ENCODE measurements at regions not wholly inside any gene's neighbourhood (a gene's known extent, or its start where the extent isn't known, plus 50 kb on each side); places are given as distances from the start of the nearest gene placed in this dataset.

DNA sequence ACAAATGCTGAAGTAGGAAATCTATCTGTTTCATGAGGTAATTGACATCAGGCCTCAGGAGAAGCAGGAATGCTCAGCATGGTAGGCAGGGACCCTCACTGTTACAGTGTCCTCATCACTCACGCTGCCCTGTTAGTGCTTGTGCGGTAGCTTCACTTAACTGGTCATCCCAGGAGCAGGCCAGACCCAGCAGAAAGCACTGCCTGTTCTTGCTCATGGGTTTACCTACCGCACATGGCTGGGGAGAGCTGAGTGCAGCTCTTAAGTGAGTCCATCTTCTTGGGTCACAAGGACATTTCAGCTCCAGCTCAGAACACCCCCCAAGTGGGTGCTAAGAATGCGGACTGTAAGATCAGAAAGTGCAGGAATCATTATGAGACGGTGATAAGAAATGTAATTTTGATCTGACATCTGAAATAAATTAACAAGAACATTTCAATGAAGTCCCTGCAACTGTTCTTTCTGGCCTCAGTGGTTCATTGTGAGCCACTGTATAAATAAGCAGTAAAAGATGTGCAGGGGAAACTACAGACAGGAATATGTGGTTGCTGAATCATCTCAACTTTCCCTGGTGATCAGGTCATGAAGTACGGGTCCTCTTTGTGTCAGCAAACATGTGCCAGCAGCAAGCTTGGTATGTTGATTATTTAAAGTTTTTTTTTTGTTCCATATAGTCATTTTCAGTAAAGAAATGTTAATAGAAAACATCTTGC, 757.7 kb upstream of the TMEM132C start (continued):
- TF ChIP-seq ZNF331 (CRISPR knock-in tag; IDR thresholded peaks at IDR 0.05; ENCODE audit: low read depth) (no peak), STAT1 (IDR thresholded peaks at IDR 0.05; ENCODE audit: unreplicated experiment) (no peak), EZH2 (IDR thresholded peaks at IDR 0.05; ENCODE audit: low read depth, unreplicated experiment) (no peak), NANOG (IDR thresholded peaks at IDR 0.05; ENCODE audit: borderline replicate concordance) (no peak), POLR2AphosphoS5 (IDR thresholded peaks at IDR 0.05; ENCODE audit: low read depth) (no peak), ETS1 (IDR thresholded peaks at IDR 0.05) (no peak)
- TF ChIP-seq, protein P1, sequence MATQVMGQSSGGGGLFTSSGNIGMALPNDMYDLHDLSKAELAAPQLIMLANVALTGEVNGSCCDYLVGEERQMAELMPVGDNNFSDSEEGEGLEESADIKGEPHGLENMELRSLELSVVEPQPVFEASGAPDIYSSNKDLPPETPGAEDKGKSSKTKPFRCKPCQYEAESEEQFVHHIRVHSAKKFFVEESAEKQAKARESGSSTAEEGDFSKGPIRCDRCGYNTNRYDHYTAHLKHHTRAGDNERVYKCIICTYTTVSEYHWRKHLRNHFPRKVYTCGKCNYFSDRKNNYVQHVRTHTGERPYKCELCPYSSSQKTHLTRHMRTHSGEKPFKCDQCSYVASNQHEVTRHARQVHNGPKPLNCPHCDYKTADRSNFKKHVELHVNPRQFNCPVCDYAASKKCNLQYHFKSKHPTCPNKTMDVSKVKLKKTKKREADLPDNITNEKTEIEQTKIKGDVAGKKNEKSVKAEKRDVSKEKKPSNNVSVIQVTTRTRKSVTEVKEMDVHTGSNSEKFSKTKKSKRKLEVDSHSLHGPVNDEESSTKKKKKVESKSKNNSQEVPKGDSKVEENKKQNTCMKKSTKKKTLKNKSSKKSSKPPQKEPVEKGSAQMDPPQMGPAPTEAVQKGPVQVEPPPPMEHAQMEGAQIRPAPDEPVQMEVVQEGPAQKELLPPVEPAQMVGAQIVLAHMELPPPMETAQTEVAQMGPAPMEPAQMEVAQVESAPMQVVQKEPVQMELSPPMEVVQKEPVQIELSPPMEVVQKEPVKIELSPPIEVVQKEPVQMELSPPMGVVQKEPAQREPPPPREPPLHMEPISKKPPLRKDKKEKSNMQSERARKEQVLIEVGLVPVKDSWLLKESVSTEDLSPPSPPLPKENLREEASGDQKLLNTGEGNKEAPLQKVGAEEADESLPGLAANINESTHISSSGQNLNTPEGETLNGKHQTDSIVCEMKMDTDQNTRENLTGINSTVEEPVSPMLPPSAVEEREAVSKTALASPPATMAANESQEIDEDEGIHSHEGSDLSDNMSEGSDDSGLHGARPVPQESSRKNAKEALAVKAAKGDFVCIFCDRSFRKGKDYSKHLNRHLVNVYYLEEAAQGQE (IDR thresholded peaks at IDR 0.05; ENCODE audit: unreplicated experiment), result no peak

- H3K36me3 ChIP-seq (ENCODE audit: insufficient read depth), result no peaks in the 10 kb centered on the region
- Mint-ChIP-seq H3K4me1 (no peaks in the 10 kb centered on the region), H3K4me3 (no peak overlapping the region), H3K27ac (no peak overlapping the region), H3K9me3 (peaks cover 93% of the 10 kb centered on the region), H3K27me3 (ENCODE audit: insufficient read depth, low read depth, poor library complexity) (no peaks in the 10 kb centered on the region), H3K36me3 (ENCODE audit: low read depth) (peaks cover 16% of the 10 kb centered on the region)
- no peaks in the 10 kb centered on the region for H4K20me1 ChIP-seq (replicated peaks; ENCODE audit: insufficient read depth)
- no peak overlapping the region for H2AFZ ChIP-seq
- no peaks in the 10 kb centered on the region for H3K9me2 ChIP-seq (ENCODE audit: insufficient read depth)
- H3K27me3 ChIP-seq (ENCODE audit: insufficient read depth), result no peaks in the 10 kb centered on the region
- H3K79me2 ChIP-seq (replicated peaks; ENCODE audit: insufficient read depth), result no peaks in the 10 kb centered on the region
- no peak overlapping the region for H3K4me2 ChIP-seq
- DNase-seq (ENCODE audit: low spot score) (no peak), ATAC-seq (no peak)
- H3K4me3 ChIP-seq, result no peak overlapping the region
- H3K4me1 ChIP-seq (ENCODE audit: insufficient read depth), result no peaks in the 10 kb centered on the region
- H3F3A ChIP-seq (replicated peaks; ENCODE audit: low read depth), result no peaks in the 10 kb centered on the region
- H3K27ac ChIP-seq (ENCODE audit: low read depth), result no peak overlapping the region
- TF ChIP-seq ZNF331 (CRISPR knock-in tag; IDR thresholded peaks at IDR 0.05; ENCODE audit: low read depth) (no peak), EZH2phosphoT487 (IDR thresholded peaks at IDR 0.05; ENCODE audit: unreplicated experiment) (no peak), STAT1 (IDR thresholded peaks at IDR 0.05; ENCODE audit: unreplicated experiment) (no peak), NANOG (IDR thresholded peaks at IDR 0.05; ENCODE audit: borderline replicate concordance) (no peak), ZNF114 (CRISPR knock-in tag; IDR thresholded peaks at IDR 0.05) (no peak), CTCF (conservative IDR thresholded peaks at IDR 0.05; ENCODE audit: low read depth in 2 of 2) (no peak), JUNB (IDR thresholded peaks at IDR 0.05; ENCODE audit: unreplicated experiment) (no peak), ETS1 (IDR thresholded peaks at IDR 0.05) (no peak), EZH2 (IDR thresholded peaks at IDR 0.05; ENCODE audit: low read depth, unreplicated experiment) (no peak), POLR2AphosphoS5 (IDR thresholded peaks at IDR 0.05; ENCODE audit: low read depth) (no peak), CREB1 (CRISPR knock-in tag; IDR thresholded peaks at IDR 0.05; ENCODE audit: low read depth) (no peak)
- TF ChIP-seq, protein P1 (IDR thresholded peaks at IDR 0.05; ENCODE audit: unreplicated experiment), result no peak
Measured at GRCh38 chr12:127515941-127516340, 751.0 kb upstream of the TMEM132C start.
